Adrenal gland (tissue), 5 donors: ENCODE measurements at regions not wholly inside any gene's neighbourhood (a gene's known extent, or its start where the extent isn't known, plus 50 kb on each side); places are given as distances from the start of the nearest gene placed in this dataset.

ENCODE experiments used
- POLR2A ChIP-seq, 2 donors: fragments of 450-650 bp; IDR thresholded peaks; one replicate each; pipeline ENCODE4 v1.6.1; 2017; ENCODE audit warnings: antibody characterized with exemption in 2 of 2, mild to moderate bottlenecking in 2 of 2, moderate library complexity in 1 of 2
- TF ChIP-seq, protein P1 (sequence below), 6 experiments: fragments of 450-650 bp in 4 of 6; fragments of 200-600 bp in 2 of 6; sonication (generic) in 1 of 6; IDR thresholded peaks; 1 replicate in 5 of 6; 2 replicates in 1 of 6; pipeline versions ENCODE4 v1.5.1 to v1.8.0; 2016 to 2021; ENCODE audit warnings: antibody characterized with exemption in 6 of 6, mild to moderate bottlenecking in 2 of 6, moderate library complexity in 1 of 6
- donor health status: DM: no; HTN: no; CAD: no.

DNA sequence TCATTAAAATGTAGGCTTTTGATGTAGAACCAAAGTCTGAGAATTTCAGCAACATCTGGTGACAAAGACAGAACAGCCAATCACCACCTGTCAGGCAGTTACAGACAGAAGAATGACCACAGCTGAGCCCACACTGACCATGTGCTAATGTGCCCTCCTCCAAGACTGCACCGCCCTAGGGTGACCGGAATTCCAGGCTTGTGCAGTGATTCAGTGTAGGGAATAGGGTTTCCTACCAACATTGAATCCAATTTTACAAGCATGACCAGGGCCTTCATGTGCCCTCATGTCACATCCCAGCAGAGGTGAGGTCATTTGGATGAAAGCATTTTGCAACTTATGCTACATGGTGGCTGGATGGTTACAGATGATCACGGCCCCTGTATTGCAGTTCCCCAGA is 412.5 kb downstream of the SOX2 start:
- TF ChIP-seq, protein P1, sequence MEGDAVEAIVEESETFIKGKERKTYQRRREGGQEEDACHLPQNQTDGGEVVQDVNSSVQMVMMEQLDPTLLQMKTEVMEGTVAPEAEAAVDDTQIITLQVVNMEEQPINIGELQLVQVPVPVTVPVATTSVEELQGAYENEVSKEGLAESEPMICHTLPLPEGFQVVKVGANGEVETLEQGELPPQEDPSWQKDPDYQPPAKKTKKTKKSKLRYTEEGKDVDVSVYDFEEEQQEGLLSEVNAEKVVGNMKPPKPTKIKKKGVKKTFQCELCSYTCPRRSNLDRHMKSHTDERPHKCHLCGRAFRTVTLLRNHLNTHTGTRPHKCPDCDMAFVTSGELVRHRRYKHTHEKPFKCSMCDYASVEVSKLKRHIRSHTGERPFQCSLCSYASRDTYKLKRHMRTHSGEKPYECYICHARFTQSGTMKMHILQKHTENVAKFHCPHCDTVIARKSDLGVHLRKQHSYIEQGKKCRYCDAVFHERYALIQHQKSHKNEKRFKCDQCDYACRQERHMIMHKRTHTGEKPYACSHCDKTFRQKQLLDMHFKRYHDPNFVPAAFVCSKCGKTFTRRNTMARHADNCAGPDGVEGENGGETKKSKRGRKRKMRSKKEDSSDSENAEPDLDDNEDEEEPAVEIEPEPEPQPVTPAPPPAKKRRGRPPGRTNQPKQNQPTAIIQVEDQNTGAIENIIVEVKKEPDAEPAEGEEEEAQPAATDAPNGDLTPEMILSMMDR (IDR thresholded peaks at IDR 0.05): no peak
- TF ChIP-seq POLR2A (IDR thresholded peaks at IDR 0.05): no peak
